Activated T-helper 17 cell treated with anti-CD3 and anti-CD28 coated beads, Interleukin-2, amount 50 U/mL, for 72 hours (primary cell): ENCODE measurements at regions not wholly inside any gene's neighbourhood (a gene's known extent, or its start where the extent isn't known, plus 50 kb on each side); places are given as distances from the start of the nearest gene placed in this dataset.

Experiments used
- ATAC-seq: fragments of 150-1000 bp; cut with Tn5 transposase; replicated peaks from 2 replicates; pipeline ENCODE4 v1.10.0; 2021; ENCODE audit warnings: mild to moderate bottlenecking, moderate library complexity
- H3K27ac Mint-ChIP-seq: one replicate; pipeline ENCODE4 v1.8.0; 2022; ENCODE audit warnings: mixed read lengths
- H3K27me3 Mint-ChIP-seq: one replicate; pipeline ENCODE4 v1.8.0; 2022; ENCODE audit warnings: mixed read lengths
- H3K36me3 Mint-ChIP-seq: one replicate; pipeline ENCODE4 v1.8.0; 2022; ENCODE audit warnings: low read depth, mild to moderate bottlenecking, mixed read lengths
- H3K4me1 Mint-ChIP-seq: one replicate; pipeline ENCODE4 v1.8.0; 2022; ENCODE audit warnings: mixed read lengths
- H3K4me3 Mint-ChIP-seq: one replicate; pipeline ENCODE4 v1.8.0; 2022; ENCODE audit warnings: mild to moderate bottlenecking, mixed read lengths
- H3K9me3 Mint-ChIP-seq: one replicate; pipeline ENCODE4 v1.8.0; 2022; ENCODE audit warnings: mixed read lengths

GRCh38 chr4:123813901-123814300 is 417.3 kb downstream of the SPRY1 start:
- H3K4me1 Mint-ChIP-seq = no peaks in the 10 kb centered on the region
- no peak overlapping the region for H3K4me3 Mint-ChIP-seq
- ATAC-seq = no peak
- H3K27ac Mint-ChIP-seq = no peak overlapping the region
- H3K36me3 Mint-ChIP-seq = no peaks in the 10 kb centered on the region
- H3K27me3 Mint-ChIP-seq = no peaks in the 10 kb centered on the region
- H3K9me3 Mint-ChIP-seq = no peaks in the 10 kb centered on the region

GRCh38 chr4:123816462-123816861 is 419.9 kb downstream of the SPRY1 start:
- Mint-ChIP-seq H3K4me3 (no peak overlapping the region), H3K4me1 (no peaks in the 10 kb centered on the region), H3K36me3 (no peaks in the 10 kb centered on the region)

GRCh38 chr4:123817025-123817688 is 420.6 kb downstream of the SPRY1 start:
- Mint-ChIP-seq H3K4me3 (no peak overlapping the region), H3K36me3 (no peaks in the 10 kb centered on the region), H3K9me3 (no peaks in the 10 kb centered on the region), H3K4me1 (no peaks in the 10 kb centered on the region), H3K27ac (no peak overlapping the region), H3K27me3 (no peaks in the 10 kb centered on the region)
- ATAC-seq = no peak

More at GRCh38 chr4:123816462-123816861, 419.9 kb downstream of the SPRY1 start:
- no peaks in the 10 kb centered on the region for H3K9me3 Mint-ChIP-seq
- H3K27me3 Mint-ChIP-seq = no peaks in the 10 kb centered on the region
- ATAC-seq = no peak
- no peak overlapping the region for H3K27ac Mint-ChIP-seq

- Mint-ChIP-seq H3K27ac (no peak overlapping the region), H3K27me3 (peaks cover 4% of the 10 kb centered on the region), H3K4me1 (no peaks in the 10 kb centered on the region), H3K36me3 (no peaks in the 10 kb centered on the region), H3K9me3 (no peaks in the 10 kb centered on the region), H3K4me3 (no peak overlapping the region)
- ATAC-seq = no peak
These were observed 422.9 kb downstream of the SPRY1 start for GRCh38 chr4:123819362-123820035.

GRCh38 chr4:123821861-123822260 is 425.3 kb downstream of the SPRY1 start:
- H3K9me3 Mint-ChIP-seq = no peaks in the 10 kb centered on the region
- no peak overlapping the region for H3K27ac Mint-ChIP-seq
- no peaks in the 10 kb centered on the region for H3K36me3 Mint-ChIP-seq
- no peak overlapping the region for H3K4me3 Mint-ChIP-seq
- peaks cover 8% of the 10 kb centered on the region for H3K27me3 Mint-ChIP-seq
- no peak for ATAC-seq
- H3K4me1 Mint-ChIP-seq = no peaks in the 10 kb centered on the region

- no peaks in the 10 kb centered on the region for H3K4me1 Mint-ChIP-seq
- no peak overlapping the region for H3K27ac Mint-ChIP-seq
- peaks cover 8% of the 10 kb centered on the region for H3K27me3 Mint-ChIP-seq
- no peaks in the 10 kb centered on the region for H3K9me3 Mint-ChIP-seq
- no peaks in the 10 kb centered on the region for H3K36me3 Mint-ChIP-seq
- no peak overlapping the region for H3K4me3 Mint-ChIP-seq
- no peak for ATAC-seq
These were observed 425.8 kb downstream of the SPRY1 start for GRCh38 chr4:123822353-123822752.

- no peak overlapping the region for H3K4me3 Mint-ChIP-seq
- H3K9me3 Mint-ChIP-seq = no peaks in the 10 kb centered on the region
- no peaks in the 10 kb centered on the region for H3K36me3 Mint-ChIP-seq
- H3K27ac Mint-ChIP-seq = no peak overlapping the region
- ATAC-seq = no peak
- peaks cover 8% of the 10 kb centered on the region for H3K27me3 Mint-ChIP-seq
- H3K4me1 Mint-ChIP-seq = no peaks in the 10 kb centered on the region
These were observed 426.6 kb downstream of the SPRY1 start for GRCh38 chr4:123823244-123823643.

- H3K36me3 Mint-ChIP-seq = no peaks in the 10 kb centered on the region
- no peak overlapping the region for H3K27ac Mint-ChIP-seq
- H3K9me3 Mint-ChIP-seq = peaks cover 3% of the 10 kb centered on the region
- H3K4me3 Mint-ChIP-seq = no peak overlapping the region
- H3K4me1 Mint-ChIP-seq = no peaks in the 10 kb centered on the region
- ATAC-seq = no peak
- H3K27me3 Mint-ChIP-seq = peaks cover 8% of the 10 kb centered on the region
These were observed 427.9 kb downstream of the SPRY1 start for GRCh38 chr4:123824524-123824923.

GRCh38 chr4:123825596-123826291 is 429.1 kb downstream of the SPRY1 start:
- peaks cover 3% of the 10 kb centered on the region for H3K9me3 Mint-ChIP-seq
- peaks cover 8% of the 10 kb centered on the region for H3K27me3 Mint-ChIP-seq
- ATAC-seq = no peak
- no peaks in the 10 kb centered on the region for H3K4me1 Mint-ChIP-seq
- H3K27ac Mint-ChIP-seq = no peak overlapping the region
- no peaks in the 10 kb centered on the region for H3K36me3 Mint-ChIP-seq
- H3K4me3 Mint-ChIP-seq = no peak overlapping the region

- H3K36me3 Mint-ChIP-seq = no peaks in the 10 kb centered on the region
- no peaks in the 10 kb centered on the region for H3K4me1 Mint-ChIP-seq
- no peak overlapping the region for H3K4me3 Mint-ChIP-seq
- H3K9me3 Mint-ChIP-seq = peaks cover 3% of the 10 kb centered on the region
- peaks cover 8% of the 10 kb centered on the region for H3K27me3 Mint-ChIP-seq
- no peak overlapping the region for H3K27ac Mint-ChIP-seq
- ATAC-seq = no peak
These were observed 430.3 kb downstream of the SPRY1 start for GRCh38 chr4:123826896-123827295.

- Mint-ChIP-seq H3K27ac (no peak overlapping the region), H3K4me3 (no peak overlapping the region), H3K9me3 (peaks cover 3% of the 10 kb centered on the region), H3K4me1 (no peaks in the 10 kb centered on the region), H3K27me3 (peaks cover 8% of the 10 kb centered on the region), H3K36me3 (no peaks in the 10 kb centered on the region)
- no peak for ATAC-seq
These were observed 430.9 kb downstream of the SPRY1 start for GRCh38 chr4:123827511-123827910.

- Mint-ChIP-seq H3K27ac (no peak overlapping the region), H3K9me3 (peaks cover 3% of the 10 kb centered on the region), H3K36me3 (no peaks in the 10 kb centered on the region), H3K4me1 (no peaks in the 10 kb centered on the region), H3K4me3 (no peak overlapping the region), H3K27me3 (no peaks in the 10 kb centered on the region)
- no peak for ATAC-seq
These were observed 434.3 kb downstream of the SPRY1 start for GRCh38 chr4:123830930-123831329.

- Mint-ChIP-seq H3K27ac (no peak overlapping the region), H3K4me3 (no peak overlapping the region), H3K4me1 (no peaks in the 10 kb centered on the region), H3K36me3 (no peaks in the 10 kb centered on the region), H3K9me3 (peaks cover 3% of the 10 kb centered on the region), H3K27me3 (no peaks in the 10 kb centered on the region)
- no peak for ATAC-seq
These were observed 435.8 kb downstream of the SPRY1 start for GRCh38 chr4:123832173-123833026.

GRCh38 chr4:123833171-123833643 is 436.6 kb downstream of the SPRY1 start:
- H3K27me3 Mint-ChIP-seq = no peaks in the 10 kb centered on the region
- H3K36me3 Mint-ChIP-seq = no peaks in the 10 kb centered on the region
- H3K4me3 Mint-ChIP-seq = no peak overlapping the region
- peaks cover 3% of the 10 kb centered on the region for H3K9me3 Mint-ChIP-seq
- H3K4me1 Mint-ChIP-seq = no peaks in the 10 kb centered on the region
- no peak for ATAC-seq
- no peak overlapping the region for H3K27ac Mint-ChIP-seq
